ENCODE measurements at regions not wholly inside any gene's neighbourhood (a gene's known extent, or its start where the extent isn't known, plus 50 kb on each side); places are given as distances from the start of the nearest gene placed in this dataset.

DNA sequence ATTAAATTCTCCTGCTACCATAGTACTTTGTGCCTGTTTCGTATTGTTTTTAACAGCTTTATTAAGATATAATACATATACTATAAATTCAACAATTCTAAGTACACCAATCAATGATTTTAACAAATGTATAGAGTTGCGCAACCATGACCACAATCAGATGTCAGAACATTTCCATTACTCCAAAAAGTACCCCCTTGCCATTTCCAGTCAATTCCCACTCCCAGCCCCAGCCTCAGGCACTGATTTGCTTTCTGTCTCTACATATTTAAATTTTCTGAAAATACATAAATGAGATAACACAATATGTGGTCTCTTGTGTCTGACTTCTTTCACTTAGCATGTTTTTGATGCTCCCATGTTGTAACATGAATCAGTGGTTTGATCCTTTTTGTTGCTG lies 193.9 kb downstream of the FIGN start:
- Histone ChIP-seq H3K36me3 (no peaks in the 10 kb centered on the region), H3K4me1 (no peaks in the 10 kb centered on the region), H3K9me3 (no peaks in the 10 kb centered on the region), H3K27ac (no peak overlapping the region), H3K4me3 (no peak overlapping the region), H3K27me3 (ENCODE audit: low read depth) (no peaks in the 10 kb centered on the region)
- ATAC-seq (no peak), DNase-seq (no peak)
- TF ChIP-seq, protein P1, sequence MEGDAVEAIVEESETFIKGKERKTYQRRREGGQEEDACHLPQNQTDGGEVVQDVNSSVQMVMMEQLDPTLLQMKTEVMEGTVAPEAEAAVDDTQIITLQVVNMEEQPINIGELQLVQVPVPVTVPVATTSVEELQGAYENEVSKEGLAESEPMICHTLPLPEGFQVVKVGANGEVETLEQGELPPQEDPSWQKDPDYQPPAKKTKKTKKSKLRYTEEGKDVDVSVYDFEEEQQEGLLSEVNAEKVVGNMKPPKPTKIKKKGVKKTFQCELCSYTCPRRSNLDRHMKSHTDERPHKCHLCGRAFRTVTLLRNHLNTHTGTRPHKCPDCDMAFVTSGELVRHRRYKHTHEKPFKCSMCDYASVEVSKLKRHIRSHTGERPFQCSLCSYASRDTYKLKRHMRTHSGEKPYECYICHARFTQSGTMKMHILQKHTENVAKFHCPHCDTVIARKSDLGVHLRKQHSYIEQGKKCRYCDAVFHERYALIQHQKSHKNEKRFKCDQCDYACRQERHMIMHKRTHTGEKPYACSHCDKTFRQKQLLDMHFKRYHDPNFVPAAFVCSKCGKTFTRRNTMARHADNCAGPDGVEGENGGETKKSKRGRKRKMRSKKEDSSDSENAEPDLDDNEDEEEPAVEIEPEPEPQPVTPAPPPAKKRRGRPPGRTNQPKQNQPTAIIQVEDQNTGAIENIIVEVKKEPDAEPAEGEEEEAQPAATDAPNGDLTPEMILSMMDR (IDR thresholded peaks at IDR 0.05), result no peak
- intact Hi-C loops (cut with DNase I), result no loop called here

DNA sequence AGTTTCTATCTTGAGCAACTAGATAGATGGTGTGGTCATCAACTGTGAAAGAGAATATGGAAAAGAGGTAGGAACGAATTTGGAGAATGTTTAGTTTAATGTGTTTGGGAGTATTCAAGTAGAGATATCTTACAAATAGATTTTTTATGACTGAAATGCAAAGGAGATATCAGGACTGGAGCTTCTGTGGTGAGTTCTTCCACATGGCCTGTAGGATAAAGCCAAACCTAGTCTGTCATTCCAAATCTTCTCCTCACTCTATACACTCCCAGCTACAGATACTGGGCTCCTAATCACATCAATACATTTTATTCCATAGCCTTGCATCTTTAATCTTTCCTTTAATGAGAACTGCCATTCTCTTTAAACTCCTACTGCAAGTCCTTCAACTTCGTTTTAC lies 194.3 kb downstream of the FIGN start:
- Histone ChIP-seq H3K27ac (no peak overlapping the region), H3K27me3 (ENCODE audit: low read depth) (no peaks in the 10 kb centered on the region), H3K4me3 (no peak overlapping the region), H3K36me3 (no peaks in the 10 kb centered on the region), H3K9me3 (no peaks in the 10 kb centered on the region), H3K4me1 (no peaks in the 10 kb centered on the region)
- no peak for DNase-seq
- intact Hi-C loops (cut with DNase I), result no loop called here
- ATAC-seq, result no peak
- TF ChIP-seq, protein P1 (IDR thresholded peaks at IDR 0.05), result no peak

DNA sequence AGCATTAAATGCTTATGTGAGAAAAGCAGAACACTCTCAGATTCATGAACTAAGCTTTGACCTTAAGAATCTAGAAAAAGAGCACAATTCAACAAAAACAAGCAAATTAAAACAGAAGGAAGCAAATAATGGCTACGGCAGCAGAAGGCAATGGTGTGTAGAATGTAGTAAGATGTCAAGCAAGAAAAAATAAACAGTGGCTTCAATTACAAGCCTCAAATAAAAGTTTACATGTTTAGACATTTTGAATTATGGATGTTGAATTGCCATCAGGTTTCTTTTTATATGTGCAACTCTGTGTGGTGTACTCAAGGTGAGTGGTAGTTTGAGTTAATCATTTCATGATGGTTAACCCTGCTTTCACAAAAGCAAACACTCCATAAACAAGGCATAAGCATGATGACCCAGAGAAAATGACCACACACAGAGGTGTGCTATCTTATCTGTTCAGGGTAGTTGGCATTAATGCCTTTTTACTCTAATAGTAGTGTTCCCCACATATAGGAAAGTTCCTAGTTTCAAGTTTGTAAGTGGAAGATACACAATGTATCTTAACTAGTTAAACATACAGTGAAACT lies 207.1 kb downstream of the FIGN start:
- Histone ChIP-seq H3K4me3 (no peak overlapping the region), H3K27me3 (ENCODE audit: low read depth) (no peaks in the 10 kb centered on the region), H3K36me3 (no peaks in the 10 kb centered on the region), H3K9me3 (peaks cover 4% of the 10 kb centered on the region), H3K27ac (no peak overlapping the region), H3K4me1 (no peaks in the 10 kb centered on the region)
- TF ChIP-seq, protein P1 (IDR thresholded peaks at IDR 0.05), result no peak
- ATAC-seq, result no peak
- no peak for DNase-seq
- intact Hi-C loops (cut with DNase I), result no loop called here

DNA sequence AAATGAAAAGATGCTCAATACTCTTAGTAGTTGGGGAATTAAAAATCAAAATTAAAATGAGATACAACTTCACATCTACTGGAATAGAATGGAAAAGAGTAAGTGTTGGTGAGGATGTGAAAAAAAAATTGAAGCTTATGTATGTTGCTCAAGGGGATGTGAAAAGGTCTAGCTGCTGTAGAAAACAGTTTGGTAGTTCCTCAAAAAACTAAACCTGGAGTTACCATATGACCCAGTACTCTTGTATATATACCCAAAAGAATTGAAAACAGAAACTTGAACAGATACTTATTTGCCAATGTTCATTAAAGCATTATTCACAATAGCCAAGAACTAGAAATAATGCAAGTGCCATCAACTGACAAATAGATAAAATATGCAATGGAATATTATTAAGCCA lies 208.4 kb downstream of the FIGN start:
- Histone ChIP-seq H3K4me1 (no peaks in the 10 kb centered on the region), H3K9me3 (peaks cover 5% of the 10 kb centered on the region), H3K27me3 (ENCODE audit: low read depth) (no peaks in the 10 kb centered on the region), H3K36me3 (no peaks in the 10 kb centered on the region), H3K4me3 (no peak overlapping the region), H3K27ac (no peak overlapping the region)
- intact Hi-C loops (cut with DNase I), result no loop called here
- TF ChIP-seq, protein P1 (IDR thresholded peaks at IDR 0.05), result no peak
- ATAC-seq (no peak), DNase-seq (no peak)

DNA sequence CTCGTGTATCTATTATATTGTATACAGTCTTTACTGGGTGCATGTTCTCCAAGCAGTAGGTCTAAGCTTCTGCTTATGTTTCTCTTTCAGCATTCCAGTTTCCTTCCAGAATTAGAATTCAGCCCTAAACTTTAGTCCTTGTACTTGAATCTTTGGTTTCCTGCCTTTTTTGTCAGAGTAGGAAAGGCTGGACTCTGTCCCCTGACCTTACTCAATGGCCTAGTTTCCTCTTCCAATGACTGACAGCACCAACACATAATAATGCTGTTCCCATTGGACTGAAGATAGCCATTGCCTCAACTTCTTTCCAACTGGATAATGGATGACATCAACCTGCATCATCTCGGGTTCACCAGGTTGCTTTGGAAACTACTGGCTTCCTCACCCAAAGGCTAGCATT lies 217.0 kb downstream of the FIGN start:
- DNase-seq (no peak), ATAC-seq (no peak)
- Histone ChIP-seq H3K27me3 (ENCODE audit: low read depth) (no peaks in the 10 kb centered on the region), H3K4me3 (no peak overlapping the region), H3K27ac (no peak overlapping the region), H3K4me1 (no peaks in the 10 kb centered on the region), H3K36me3 (no peaks in the 10 kb centered on the region), H3K9me3 (peaks cover under 1% of the 10 kb centered on the region)
- TF ChIP-seq, protein P1 (IDR thresholded peaks at IDR 0.05), result no peak
- intact Hi-C loops (cut with DNase I), result no loop called here

DNA sequence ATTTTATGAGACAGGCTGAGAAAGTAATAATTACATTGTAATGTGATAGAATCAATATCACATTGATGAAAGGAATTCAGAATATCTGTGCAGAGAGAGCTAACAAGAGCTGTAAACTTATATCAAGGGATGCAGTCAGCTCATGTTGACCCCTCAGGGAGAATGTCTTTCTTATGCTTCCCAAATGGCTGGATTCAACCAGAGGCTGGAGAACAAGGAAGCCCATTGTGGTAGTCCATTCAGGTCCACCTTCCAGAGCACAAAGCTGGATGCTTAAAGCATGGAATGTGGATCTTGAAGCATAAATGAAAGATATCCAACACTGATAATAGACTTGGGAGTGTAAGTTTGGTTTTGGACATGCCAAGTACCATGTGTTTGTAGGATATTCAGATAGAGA lies 220.0 kb downstream of the FIGN start:
- ATAC-seq, result no peak
- intact Hi-C loops (cut with DNase I), result no loop called here
- TF ChIP-seq, protein P1 (IDR thresholded peaks at IDR 0.05), result no peak
- Histone ChIP-seq H3K4me1 (no peaks in the 10 kb centered on the region), H3K27me3 (ENCODE audit: low read depth) (no peaks in the 10 kb centered on the region), H3K9me3 (no peaks in the 10 kb centered on the region), H3K36me3 (no peaks in the 10 kb centered on the region), H3K4me3 (no peak overlapping the region), H3K27ac (no peak overlapping the region)
- DNase-seq, result no peak
